AG04449 (cell line): ENCODE measurements at regions not wholly inside any gene's neighbourhood (a gene's known extent, or its start where the extent isn't known, plus 50 kb on each side); places are given as distances from the start of the nearest gene placed in this dataset.

Experiments used
- CTCF ChIA-PET: fragments of 350-600 bp; formaldehyde crosslinking; extraction: SDS; loops from one replicate; lab custom pipeline; 2021; ENCODE audit warnings: antibody characterized with exemption; lab: Yijun Ruan, JAX
- POLR2A ChIA-PET: fragments of 400-600, 350-600 bp; formaldehyde crosslinking; extraction: SDS; loops from one replicate; lab custom pipeline; 2020; ENCODE audit warnings: antibody characterized with exemption, inconsistent platforms; lab: Yijun Ruan, JAX
- DNase-seq: peaks from one replicate; pipeline ENCODE4 v3.0.0-alpha.2; 2010; ENCODE audit warnings: low read depth, low spot score
- H3K4me3 ChIP-seq: 2 replicates; pipeline ENCODE4 v1.5.1; 2011; ENCODE audit warnings: low read depth, mild to moderate bottlenecking, control low read depth, low read length
- CTCF ChIP-seq: IDR thresholded peaks from one replicate; pipeline ENCODE4 v1.5.1; 2011; ENCODE audit warnings: mild to moderate bottlenecking, moderate library complexity, low read length, control low read depth, inconsistent platforms; ENCODE audit not compliant: insufficient read depth; ENCODE audit errors: missing control alignments

DNA sequence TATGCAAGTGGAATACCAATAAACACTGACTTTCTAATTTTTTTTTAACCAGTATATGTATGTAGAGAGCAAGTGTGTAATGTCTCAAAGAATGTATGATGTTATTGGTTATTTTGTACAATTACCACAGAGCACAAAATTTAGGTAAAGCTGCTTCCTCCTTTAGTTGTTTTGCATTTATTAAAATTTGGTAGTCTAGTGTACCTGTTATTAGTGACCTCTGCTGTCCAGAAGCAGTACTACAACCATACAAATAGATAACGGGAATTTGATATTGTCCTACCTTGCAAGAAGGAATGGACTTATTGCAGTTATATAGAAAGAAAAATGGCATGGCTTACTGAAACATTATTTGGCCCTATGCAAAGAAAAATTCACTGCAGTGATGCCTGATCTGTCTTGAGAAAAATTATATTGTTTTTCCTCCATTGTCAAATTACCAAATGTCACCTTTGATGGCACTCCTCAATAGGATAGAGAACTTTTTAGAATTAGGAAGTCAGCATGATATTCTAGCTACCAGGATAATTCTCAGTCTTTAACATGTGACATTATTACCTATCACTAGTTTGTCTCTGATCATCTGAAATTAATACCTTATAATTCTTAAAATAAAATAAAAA, 153.9 kb upstream of the RMST start:
- TF ChIP-seq CTCF, result peak; percentile 45
- CTCF ChIA-PET, result interaction anchor here (0.8 to 5.5 kb wide), 10 partner anchors 14 to 731 kb away, joined by 3 to 79 read pairs (median 4); no protein-coding TSS in a partner anchor
- no peak overlapping the region for H3K4me3 ChIP-seq
- peak; percentile 7 for DNase-seq
- POLR2A ChIA-PET, result no interaction called here

DNA sequence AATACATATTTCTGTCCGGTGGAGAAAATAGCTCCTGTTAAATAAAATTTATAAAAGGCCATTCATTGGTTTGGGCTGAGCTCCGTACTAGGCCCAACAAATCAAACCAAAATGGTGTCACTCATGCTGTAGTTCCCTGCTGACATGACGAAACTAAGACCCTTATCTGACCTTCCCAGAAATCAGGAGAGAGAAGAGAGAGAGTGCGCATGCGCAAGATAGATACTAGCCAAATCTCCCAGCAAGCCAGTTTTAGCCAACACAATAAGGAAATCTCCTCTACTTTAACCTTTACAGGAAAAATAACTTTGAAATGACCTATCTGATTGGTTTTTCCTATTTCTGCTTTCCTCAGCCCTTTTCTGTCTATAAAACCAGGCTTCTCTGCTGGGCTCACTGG, 152.7 kb upstream of the RMST start:
- no peak for DNase-seq
- ChIA-PET POLR2A (no interaction called here), CTCF (interaction anchor here (1.4 to 5.5 kb wide), 3 partner anchors 322 to 732 kb away, joined by 7 to 79 read pairs (median 11); no protein-coding TSS in a partner anchor)
- TF ChIP-seq CTCF, result no peak
- no peak overlapping the region for H3K4me3 ChIP-seq

DNA sequence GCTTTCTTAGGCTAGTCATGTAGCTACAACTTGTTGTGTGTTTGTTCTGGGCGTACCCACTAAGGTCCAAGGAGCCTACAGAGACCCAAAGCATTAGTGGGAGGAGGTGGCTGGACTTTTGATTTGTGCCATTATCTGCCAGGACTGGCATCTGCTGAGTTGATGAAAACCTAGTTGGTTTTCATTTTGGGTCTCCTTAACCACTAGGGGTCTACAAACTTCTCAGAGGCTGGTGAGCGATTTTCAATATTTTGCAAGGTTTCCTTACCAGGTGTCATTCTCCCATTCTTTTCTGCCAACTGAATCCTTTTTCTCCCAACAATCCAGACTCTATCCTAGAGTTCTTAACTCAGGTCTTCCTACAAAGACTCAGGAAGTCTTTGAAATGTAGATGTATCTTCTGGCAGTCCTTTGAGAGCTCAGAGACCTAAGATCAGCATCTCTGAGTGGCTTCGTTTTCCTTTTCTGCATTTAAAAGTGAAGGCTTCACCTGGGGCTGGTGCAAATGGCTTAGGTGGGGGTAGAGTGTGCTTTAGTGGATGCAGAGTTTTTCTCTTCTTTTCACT, 150.0 kb upstream of the RMST start:
- no peak overlapping the region for H3K4me3 ChIP-seq
- TF ChIP-seq CTCF, result no peak
- ChIA-PET POLR2A (no interaction called here), CTCF (interaction anchor here (0.9 kb wide), 1 partner anchor 733 kb away, joined by 3 read pairs; no protein-coding TSS in a partner anchor)
- DNase-seq, result no peak

GRCh38 chr12:97313471-97314190, 149.0 kb upstream of the RMST start:
- no peak for TF ChIP-seq CTCF
- H3K4me3 ChIP-seq, result no peak overlapping the region
- ChIA-PET POLR2A (no interaction called here), CTCF (no interaction called here)
- DNase-seq, result no peak

DNA sequence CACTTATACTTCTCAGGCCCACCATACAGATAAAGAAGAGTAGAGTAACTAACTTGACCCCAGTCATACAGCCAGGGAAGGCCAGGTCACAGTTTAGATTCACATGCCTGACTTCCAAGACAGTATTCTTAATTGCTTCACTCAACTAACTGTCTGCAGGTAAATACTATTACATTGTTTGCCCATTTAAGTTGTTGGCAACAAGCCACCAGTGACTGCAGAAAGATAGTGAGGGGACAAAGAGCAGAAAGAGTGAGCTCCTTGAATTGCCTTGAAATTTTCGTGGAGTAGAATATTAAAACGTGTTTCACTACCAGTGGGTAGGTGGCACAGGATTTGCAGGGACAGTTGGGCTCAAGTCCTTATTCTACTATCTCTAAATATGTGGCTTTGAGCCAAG, 146.3 kb upstream of the RMST start:
- no peak overlapping the region for H3K4me3 ChIP-seq
- DNase-seq, result no peak
- ChIA-PET POLR2A (no interaction called here), CTCF (no interaction called here)
- no peak for TF ChIP-seq CTCF

- POLR2A ChIA-PET, result no interaction called here
- no peak overlapping the region for H3K4me3 ChIP-seq
- no peak for DNase-seq
- CTCF ChIA-PET, result no interaction called here
- no peak for TF ChIP-seq CTCF
Measured at GRCh38 chr12:97321621-97322020, 141.0 kb upstream of the RMST start.
